Colonic mucosa (tissue), 4 donors: ENCODE measurements at regions not wholly inside any gene's neighbourhood (a gene's known extent, or its start where the extent isn't known, plus 50 kb on each side); places are given as distances from the start of the nearest gene placed in this dataset.

Experiments
- DNase-seq: peaks from one replicate; pipeline ENCODE4 v3.0.0-alpha.2; 2020
- H3K27ac ChIP-seq: fragments of 200-600 bp; one replicate; pipeline ENCODE4 v1.8.0; 2021
- H3K27me3 ChIP-seq: fragments of 200-600 bp; one replicate; pipeline ENCODE4 v1.8.0; 2021
- H3K36me3 ChIP-seq: fragments of 200-600 bp; one replicate; pipeline ENCODE4 v1.8.0; 2021
- H3K4me1 ChIP-seq: fragments of 200-600 bp; one replicate; pipeline ENCODE4 v1.8.0; 2021; ENCODE audit warnings: mild to moderate bottlenecking
- H3K4me3 ChIP-seq: fragments of 200-600 bp; one replicate; pipeline ENCODE4 v1.8.0; 2021
- H3K9ac ChIP-seq, 2 donors: one replicate each; pipeline ENCODE4 v1.7.0; 2013; ENCODE audit warnings: control low read depth in 2 of 2, low read depth in 2 of 2, low read length in 2 of 2
- H3K9me3 ChIP-seq: fragments of 200-600 bp; one replicate; pipeline ENCODE4 v1.8.0; 2021
- CTCF ChIP-seq: fragments of 200-600 bp; IDR thresholded peaks from one replicate; pipeline ENCODE4 v1.8.0; 2022; ENCODE audit warnings: antibody characterized with exemption, mild to moderate bottlenecking
- intact Hi-C: fragments of 100-400 bp; cut with DNase I; formaldehyde crosslinking; loops from one replicate; pipeline ENCODE4 v1.14.1; 2022
- donor health status: healthy.
- donor health status: DM: no; HTN: no; CAD: no.
- donor health status: DM: no; HTN: no; CAD: no.

- intact Hi-C loops = no loop called here
- no peaks in the 10 kb centered on the region for H3K27me3 ChIP-seq
- H3K4me1 ChIP-seq = no peaks in the 10 kb centered on the region
- H3K36me3 ChIP-seq = no peaks in the 10 kb centered on the region
- no peaks in the 10 kb centered on the region for H3K9me3 ChIP-seq
- DNase-seq = no peak
- H3K9ac ChIP-seq = no peak overlapping the region
- TF ChIP-seq CTCF = no peak
- H3K27ac ChIP-seq = no peak overlapping the region
- H3K4me3 ChIP-seq = no peak overlapping the region
Measured at GRCh38 chr3:176415661-176416295, 781.5 kb downstream of the TBL1XR1 start.

- Histone ChIP-seq H3K4me1 (no peaks in the 10 kb centered on the region), H3K9ac (no peak overlapping the region), H3K4me3 (no peak overlapping the region), H3K9me3 (no peaks in the 10 kb centered on the region), H3K36me3 (no peaks in the 10 kb centered on the region), H3K27ac (no peak overlapping the region), H3K27me3 (no peaks in the 10 kb centered on the region)
- no peak for DNase-seq
- TF ChIP-seq CTCF = no peak
- intact Hi-C loops = no loop called here
Measured at GRCh38 chr3:176412771-176413170, 784.5 kb downstream of the TBL1XR1 start.

- intact Hi-C loops = no loop called here
- no peaks in the 10 kb centered on the region for H3K4me1 ChIP-seq
- H3K36me3 ChIP-seq = no peaks in the 10 kb centered on the region
- no peak overlapping the region for H3K4me3 ChIP-seq
- no peak overlapping the region for H3K27ac ChIP-seq
- H3K27me3 ChIP-seq = no peaks in the 10 kb centered on the region
- H3K9ac ChIP-seq = no peak overlapping the region
- TF ChIP-seq CTCF = no peak
- H3K9me3 ChIP-seq = no peaks in the 10 kb centered on the region
- DNase-seq = no peak
Measured at GRCh38 chr3:176403531-176403930, 793.8 kb downstream of the TBL1XR1 start.

- no peak for TF ChIP-seq CTCF
- no peaks in the 10 kb centered on the region for H3K9me3 ChIP-seq
- H3K36me3 ChIP-seq = no peaks in the 10 kb centered on the region
- H3K9ac ChIP-seq = no peak overlapping the region
- DNase-seq = no peak
- H3K4me3 ChIP-seq = no peak overlapping the region
- H3K27me3 ChIP-seq = no peaks in the 10 kb centered on the region
- no peak overlapping the region for H3K27ac ChIP-seq
- H3K4me1 ChIP-seq = no peaks in the 10 kb centered on the region
- intact Hi-C loops = no loop called here
Measured at GRCh38 chr3:176401211-176401610, 796.1 kb downstream of the TBL1XR1 start.

DNA sequence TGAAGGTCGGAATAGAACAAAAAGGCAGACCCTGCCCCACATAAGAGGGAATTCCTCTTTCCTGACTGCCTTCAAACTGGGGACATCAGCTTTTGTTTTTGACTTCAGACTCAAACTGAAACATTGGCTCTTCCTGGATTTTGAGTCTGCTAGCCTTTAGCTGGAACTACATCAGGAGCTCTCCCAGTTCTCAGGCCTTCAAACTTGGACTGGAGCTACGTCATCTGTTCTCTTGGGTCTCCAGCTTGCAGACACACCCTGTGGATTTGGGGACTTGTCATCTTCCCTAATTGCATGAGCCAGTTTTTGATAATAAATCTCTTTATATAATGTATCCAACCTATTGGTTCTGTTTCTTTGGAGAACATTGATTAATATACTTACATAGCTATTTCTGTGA, 798.1 kb downstream of the TBL1XR1 start:
- H3K27me3 ChIP-seq = no peaks in the 10 kb centered on the region
- H3K9me3 ChIP-seq = no peaks in the 10 kb centered on the region
- no peak overlapping the region for H3K9ac ChIP-seq
- no peak for TF ChIP-seq CTCF
- H3K4me1 ChIP-seq = no peaks in the 10 kb centered on the region
- no peaks in the 10 kb centered on the region for H3K36me3 ChIP-seq
- H3K27ac ChIP-seq = no peak overlapping the region
- intact Hi-C loops = no loop called here
- no peak for DNase-seq
- no peak overlapping the region for H3K4me3 ChIP-seq
